ENCODE measurements at regions not wholly inside any gene's neighbourhood (a gene's known extent, or its start where the extent isn't known, plus 50 kb on each side); places are given as distances from the start of the nearest gene placed in this dataset.

- TF ChIP-seq SIN3A (conservative IDR thresholded peaks at IDR 0.05 in 1 of 2, IDR thresholded peaks at IDR 0.05 in 1 of 2; ENCODE audit: low read depth in 1 of 2, low read length in 2 of 2) (no peak), EZH2 (IDR thresholded peaks at IDR 0.05; ENCODE audit: low read depth, low read length, severe bottlenecking) (no peak), TCF12 (IDR thresholded peaks at IDR 0.05; ENCODE audit: low read depth, low read length) (no peak), CTBP2 (IDR thresholded peaks at IDR 0.05; ENCODE audit: borderline replicate concordance, insufficient read depth, insufficient read length, low read length) (no peak), TAF1 (IDR thresholded peaks at IDR 0.05; ENCODE audit: low read depth, low read length) (no peak), CHD2 (IDR thresholded peaks at IDR 0.05; ENCODE audit: low read length) (no peak)
Measured at GRCh38 chr2:34379586-34379985, 780.5 kb upstream of the FAM98A start (continued).

All from H1 (cell line).